A673 (cell line): ENCODE measurements at regions not wholly inside any gene's neighbourhood (a gene's known extent, or its start where the extent isn't known, plus 50 kb on each side); places are given as distances from the start of the nearest gene placed in this dataset.

Experiments used
- CTCF ChIP-seq: fragments of 300-800, 200-600 bp; sonication (generic); conservative IDR thresholded peaks from 2 replicates; pipeline ENCODE4 v1.5.1; 2017; ENCODE audit warnings: low read depth, mild to moderate bottlenecking, antibody characterized with exemption, low read length, moderate library complexity, mixed read lengths
- EZH2 ChIP-seq: fragments of 200-600 bp; sonication (generic); IDR thresholded peaks from 2 replicates; pipeline ENCODE4 v1.6.1; 2017; ENCODE audit warnings: borderline replicate concordance, low read depth, mild to moderate bottlenecking, mixed read lengths, antibody characterized with exemption, low read length; ENCODE audit not compliant: poor library complexity, severe bottlenecking

- no peak for TF ChIP-seq EZH2
- peak; percentile 37 for TF ChIP-seq CTCF
These were observed 201.3 kb upstream of the EXOC2 start for GRCh38 chr6:894274-894673.
